ENCODE measurements at regions not wholly inside any gene's neighbourhood (a gene's known extent, or its start where the extent isn't known, plus 50 kb on each side); places are given as distances from the start of the nearest gene placed in this dataset.

- no peak for TF ChIP-seq GTF2F1 (IDR thresholded peaks at IDR 0.05; ENCODE audit: borderline replicate concordance, low read depth, low read length)
- no peak for TF ChIP-seq USF2 (IDR thresholded peaks at IDR 0.05; ENCODE audit: low read length)
- TF ChIP-seq EZH2 (IDR thresholded peaks at IDR 0.05; ENCODE audit: low read depth, low read length, severe bottlenecking), result no peak
- no peak for TF ChIP-seq RNF2 (IDR thresholded peaks at IDR 0.05; ENCODE audit: borderline replicate concordance, low read depth, low read length, missing control alignments, poor library complexity, severe bottlenecking)
- no peak for TF ChIP-seq CEBPB (IDR thresholded peaks at IDR 0.05; ENCODE audit: low read depth, low read length)
These were observed 88.4 kb upstream of the TMEM132C start (continued) for GRCh38 chr12:128178565-128178964.
